Common myeloid progenitor, CD34-positive (primary cell): ENCODE measurements at regions not wholly inside any gene's neighbourhood (a gene's known extent, or its start where the extent isn't known, plus 50 kb on each side); places are given as distances from the start of the nearest gene placed in this dataset.

Source experiments
- CTCF ChIA-PET: fragments of 350-600 bp; sonication (Branson Sonifier 250); formaldehyde crosslinking; loops from one replicate; lab custom pipeline; 2021; ENCODE audit warnings: antibody characterized with exemption; lab: Charles Lee
- POLR2A ChIA-PET: fragments of 350-600 bp; sonication (Branson Sonifier 250); formaldehyde crosslinking; loops from one replicate; lab custom pipeline; 2021; ENCODE audit warnings: antibody characterized with exemption; lab: Charles Lee
- DNase-seq, 3 donors: peaks; one replicate each; pipeline versions ENCODE4 v3.0.0 to v3.0.0-alpha.2; 2013
- H3K27ac ChIP-seq, 2 experiments: 1 replicate in 1 of 2; 2 replicates in 1 of 2; pipeline ENCODE4 v1.7.0; 2013; ENCODE audit warnings: inconsistent platforms in 2 of 2, low read length in 2 of 2, mild to moderate bottlenecking in 2 of 2, low read depth in 1 of 2, moderate library complexity in 1 of 2; ENCODE audit not compliant: severe bottlenecking in 2 of 2, insufficient read depth in 1 of 2, poor library complexity in 1 of 2
- H3K27me3 ChIP-seq, 5 experiments: replicated peaks in 2 of 5; 1 replicate in 3 of 5; 2 replicates in 2 of 5; pipeline versions ENCODE4 v1.6.1 to v1.7.0; 2013; ENCODE audit warnings: low read length in 4 of 5, mild to moderate bottlenecking in 2 of 5, moderate library complexity in 2 of 5, inconsistent platforms in 1 of 5; ENCODE audit not compliant: insufficient read depth in 5 of 5, control insufficient read depth in 4 of 5
- H3K36me3 ChIP-seq, 4 experiments: 1 replicate in 2 of 4; 2 replicates in 2 of 4; pipeline versions ENCODE4 v1.6.1 to v1.7.0; 2013; ENCODE audit warnings: low read length in 3 of 4, control low read depth in 1 of 4, mild to moderate bottlenecking in 1 of 4; ENCODE audit not compliant: control insufficient read depth in 4 of 4, insufficient read depth in 4 of 4
- H3K4me1 ChIP-seq, 4 experiments: 1 replicate in 3 of 4; 2 replicates in 1 of 4; pipeline versions ENCODE4 v1.6.1 to v1.7.1; 2013; ENCODE audit warnings: low read length in 3 of 4, mild to moderate bottlenecking in 3 of 4, control low read depth in 1 of 4, inconsistent platforms in 1 of 4, moderate library complexity in 1 of 4; ENCODE audit not compliant: control insufficient read depth in 4 of 4, insufficient read depth in 4 of 4; ENCODE audit errors: control extremely low read depth in 1 of 4
- H3K4me3 ChIP-seq, 7 experiments: 1 replicate in 4 of 7; 2 replicates in 3 of 7; pipeline versions ENCODE4 v1.5.1 to v1.7.0; 2013; ENCODE audit warnings: mild to moderate bottlenecking in 7 of 7, low read length in 6 of 7, moderate library complexity in 6 of 7, inconsistent platforms in 2 of 7, low read depth in 2 of 7, control low read depth in 1 of 7; ENCODE audit not compliant: insufficient read depth in 4 of 7, control insufficient read depth in 1 of 7; ENCODE audit errors: extremely low read depth in 1 of 7
- H3K9me3 ChIP-seq, 5 experiments: 1 replicate in 4 of 5; 2 replicates in 1 of 5; pipeline versions ENCODE4 v1.6.1 to v1.7.1; 2013; ENCODE audit warnings: low read length in 4 of 5, mild to moderate bottlenecking in 2 of 5, inconsistent platforms in 1 of 5, low read depth in 1 of 5, moderate library complexity in 1 of 5; ENCODE audit not compliant: control insufficient read depth in 4 of 5, insufficient read depth in 2 of 5; ENCODE audit errors: control extremely low read depth in 1 of 5
- WGBS: methylation state at CpG from one replicate; pipeline ENCODE4 v1.1.5; 2013; ENCODE audit not compliant: insufficient coverage; 5-methylcytosine and 5-hydroxymethylcytosine counted together

DNA sequence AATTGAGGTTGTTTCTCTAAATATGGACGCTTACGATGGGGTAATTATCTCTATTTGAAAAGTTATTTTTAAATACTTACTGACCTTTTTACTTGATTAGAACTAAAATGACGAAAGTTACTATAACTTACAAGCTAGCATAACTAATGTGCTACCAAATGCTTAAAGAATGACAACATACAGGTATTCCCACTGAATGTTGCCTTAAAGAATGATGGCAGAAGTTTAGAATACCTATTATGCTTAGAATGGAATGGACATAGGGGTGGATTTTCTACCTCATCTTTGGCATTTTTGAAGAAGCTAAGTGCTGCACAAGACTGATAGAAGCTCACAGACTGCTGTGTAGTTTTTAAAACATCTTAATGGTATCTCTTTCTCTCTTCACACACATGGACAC, 284.8 kb downstream of the THBS2 start:
- POLR2A ChIA-PET = no interaction called here

DNA sequence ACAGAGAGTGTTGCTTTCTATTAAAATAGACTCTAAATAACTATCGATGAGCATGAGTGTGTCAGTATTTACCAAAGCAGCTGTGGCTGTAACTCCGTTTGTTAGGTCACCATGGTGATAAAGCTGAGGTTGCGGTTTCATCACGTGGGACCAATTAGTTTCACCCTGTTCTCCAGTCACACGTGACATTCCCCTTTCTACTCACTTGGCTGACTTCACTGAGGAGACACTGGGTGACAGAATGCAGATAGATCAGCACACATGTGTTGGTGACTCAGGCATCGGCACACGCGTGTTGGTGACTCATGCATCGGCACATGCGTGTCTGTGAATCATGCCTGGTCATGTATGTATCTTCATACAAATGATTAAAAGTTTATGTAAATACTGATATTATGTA, 285.4 kb downstream of the THBS2 start:
- Histone ChIP-seq H3K27ac (no peak overlapping the region), H3K27me3 (peaks cover 0 to 3% (median 0%) of the 10 kb centered on the region in 5 experiments), H3K36me3 (no peaks in the 10 kb centered on the region), H3K4me1 (no peaks in the 10 kb centered on the region), H3K9me3 (peaks cover 0 to 4% (median 0%) of the 10 kb centered on the region in 5 experiments), H3K4me3 (no peak overlapping the region)
- CTCF ChIA-PET = no interaction called here
- 93% methylated on average over 5 of the region's 10 CpGs for WGBS
- peak in 2 of 3 donors; percentile 38 to 43 for DNase-seq
- POLR2A ChIA-PET = no interaction called here

More for the DNA sequence above, 284.8 kb downstream of the THBS2 start:
- Histone ChIP-seq H3K4me3 (no peak overlapping the region), H3K9me3 (peaks cover 0 to 4% (median 0%) of the 10 kb centered on the region in 5 experiments), H3K27ac (no peak overlapping the region), H3K36me3 (no peaks in the 10 kb centered on the region), H3K27me3 (peaks cover 0 to 3% (median 0%) of the 10 kb centered on the region in 5 experiments), H3K4me1 (no peaks in the 10 kb centered on the region)
- DNase-seq = no peak
- WGBS = no CpG with 5 or more reads among the region's 3 CpGs
- CTCF ChIA-PET = no interaction called here

DNA sequence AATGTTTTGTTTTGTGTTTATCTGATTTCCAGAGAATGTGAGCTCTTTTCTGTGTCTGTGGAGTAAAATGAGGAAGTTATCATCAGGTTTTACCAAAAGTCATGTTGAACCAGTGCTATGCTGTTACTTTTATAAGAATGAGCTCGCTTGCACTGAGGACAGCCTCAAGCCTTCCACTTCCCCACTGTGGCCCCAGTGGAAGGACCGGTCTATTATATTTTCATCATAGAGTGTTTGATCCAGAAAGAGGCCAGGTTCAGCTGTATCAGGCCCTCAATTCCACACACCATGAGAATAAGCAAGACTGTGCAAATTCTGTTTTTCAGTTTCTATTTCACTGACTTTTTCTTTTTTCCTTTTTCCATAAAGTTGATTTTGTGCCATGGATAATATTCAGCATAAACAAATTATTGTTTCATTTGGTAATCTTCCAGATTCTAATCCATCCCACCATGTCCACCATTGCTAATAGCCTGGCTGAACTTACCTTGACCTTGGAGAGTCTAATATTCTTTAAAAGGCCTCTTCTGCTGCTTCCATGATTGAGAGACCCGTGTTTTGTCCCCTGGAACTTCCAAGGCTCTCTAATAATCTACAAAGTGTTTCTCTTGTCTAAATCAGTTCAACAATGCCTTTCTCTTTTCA, 286.2 kb downstream of the THBS2 start:
- DNase-seq = peak in 2 of 3 donors; percentile 5 to 11
- CTCF ChIA-PET = interaction anchor here (1.1 kb wide), 1 partner anchor 10 kb away, joined by 5 read pairs; no protein-coding TSS in a partner anchor
- peaks cover 0 to 4% (median 0%) of the 10 kb centered on the region in 5 experiments for H3K9me3 ChIP-seq
- H3K36me3 ChIP-seq = no peaks in the 10 kb centered on the region
- H3K27me3 ChIP-seq = peaks cover 0 to 2% (median 0%) of the 10 kb centered on the region in 5 experiments
- H3K4me3 ChIP-seq = no peak overlapping the region
- H3K4me1 ChIP-seq = no peaks in the 10 kb centered on the region
- POLR2A ChIA-PET = no interaction called here
- H3K27ac ChIP-seq = no peak overlapping the region
- 42% methylated on average over 2 of the region's 3 CpGs for WGBS

DNA sequence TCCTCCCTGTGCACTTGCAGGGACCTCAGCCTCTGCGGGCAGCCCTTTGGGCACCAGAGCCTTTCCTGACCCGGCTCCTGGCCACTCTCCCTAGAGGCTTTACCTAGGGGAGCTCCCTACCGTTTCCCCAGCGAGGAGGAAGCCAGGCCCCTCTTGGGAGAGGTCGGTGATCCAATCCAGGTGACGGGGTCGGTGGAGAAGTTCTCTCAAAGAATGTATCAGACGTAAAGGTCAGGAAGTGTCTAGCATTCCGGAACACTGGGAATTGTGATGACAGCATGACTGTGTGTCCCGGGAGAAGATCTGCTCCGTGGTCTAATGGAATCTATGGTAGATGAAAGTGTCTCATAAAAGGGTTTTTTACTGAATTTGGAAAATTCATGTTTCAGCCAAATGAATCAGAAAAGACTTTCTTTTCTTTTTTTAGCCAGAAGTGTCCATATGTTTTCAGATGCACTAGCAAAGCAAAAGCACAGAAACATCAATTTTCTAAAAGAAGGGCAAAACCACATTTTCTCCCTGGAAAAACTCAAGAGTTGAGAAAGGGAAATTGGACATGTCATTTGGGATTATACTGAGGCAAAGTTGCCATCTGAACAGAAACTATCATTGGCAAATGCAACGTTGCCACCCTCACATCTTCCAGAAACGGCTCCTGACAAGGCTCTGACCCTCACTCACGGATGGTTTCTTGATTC, 289.4 kb downstream of the THBS2 start:
- POLR2A ChIA-PET = no interaction called here
- CTCF ChIA-PET = no interaction called here
- Histone ChIP-seq H3K27ac (no peak overlapping the region), H3K36me3 (no peaks in the 10 kb centered on the region), H3K9me3 (peaks cover 0 to 4% (median 0%) of the 10 kb centered on the region in 5 experiments), H3K4me1 (no peaks in the 10 kb centered on the region), H3K4me3 (no peak overlapping the region), H3K27me3 (no peaks in the 10 kb centered on the region)
- DNase-seq = no peak
- 96% methylated on average over 14 of the region's 14 CpGs for WGBS

DNA sequence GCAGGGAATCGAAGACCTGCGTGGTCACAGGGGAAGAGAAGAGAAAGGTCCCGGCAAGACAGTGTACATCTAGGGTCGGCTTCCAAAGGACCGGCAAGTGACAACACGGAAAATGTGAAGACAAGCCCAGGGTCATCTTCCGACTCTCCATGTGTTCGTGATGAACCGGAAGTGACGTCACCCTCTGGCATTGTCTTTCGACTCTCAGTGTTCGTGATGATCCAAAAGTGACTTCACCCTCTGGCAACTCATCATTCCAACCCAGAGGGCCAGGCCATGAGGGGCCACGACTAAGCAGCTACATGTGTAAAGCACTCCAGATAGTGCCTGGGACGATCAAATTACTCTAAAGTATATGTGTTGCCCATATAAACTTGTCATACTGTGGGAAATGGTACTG, 290.8 kb downstream of the THBS2 start:
- Histone ChIP-seq H3K4me1 (no peaks in the 10 kb centered on the region), H3K27ac (no peak overlapping the region), H3K27me3 (no peaks in the 10 kb centered on the region), H3K36me3 (no peaks in the 10 kb centered on the region), H3K4me3 (no peak overlapping the region), H3K9me3 (peaks cover 0 to 4% (median 0%) of the 10 kb centered on the region in 5 experiments)
- DNase-seq = no peak
- ChIA-PET CTCF (no interaction called here), POLR2A (no interaction called here)
- 92% methylated on average over 12 of the region's 14 CpGs for WGBS

DNA sequence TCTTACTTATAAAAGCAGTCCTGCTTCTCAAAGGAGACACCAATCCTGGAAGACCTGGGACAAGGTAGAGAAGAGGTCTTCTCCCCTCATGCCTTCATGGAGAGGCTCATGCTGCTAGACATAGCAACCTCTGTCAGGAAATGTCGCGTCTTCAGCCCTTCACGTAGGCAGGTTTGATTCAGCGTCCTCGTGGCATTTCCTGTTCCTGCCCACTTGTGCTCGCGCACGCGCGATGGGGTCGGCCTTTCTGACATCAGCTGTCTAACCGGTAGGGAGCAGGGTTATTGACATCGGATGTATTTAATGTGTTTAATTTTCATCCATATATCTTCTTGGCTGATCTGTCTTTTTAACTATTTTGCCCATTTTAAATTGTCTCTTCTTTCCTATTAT, 292.4 kb downstream of the THBS2 start:
- Histone ChIP-seq H3K36me3 (no peaks in the 10 kb centered on the region), H3K4me1 (no peaks in the 10 kb centered on the region), H3K27ac (no peak overlapping the region), H3K4me3 (no peak overlapping the region), H3K27me3 (peaks cover 0 to 3% (median 0%) of the 10 kb centered on the region in 5 experiments), H3K9me3 (peaks cover 0 to 4% (median 0%) of the 10 kb centered on the region in 5 experiments)
- WGBS = 61% methylated on average over 11 of the region's 13 CpGs
- POLR2A ChIA-PET = no interaction called here
- CTCF ChIA-PET = no interaction called here
- DNase-seq = no peak
